GM12865 (cell line): ENCODE measurements at regions not wholly inside any gene's neighbourhood (a gene's known extent, or its start where the extent isn't known, plus 50 kb on each side); places are given as distances from the start of the nearest gene placed in this dataset.

Experiments
- DNase-seq: peaks from one replicate; pipeline ENCODE4 v3.0.0; 2010; ENCODE audit warnings: low read depth
- H3K4me3 ChIP-seq: 2 replicates; pipeline ENCODE4 v1.5.1; 2011; ENCODE audit warnings: mild to moderate bottlenecking, low read depth, low read length, control low read depth
- CTCF ChIP-seq: IDR thresholded peaks from 2 replicates; pipeline ENCODE4 v1.5.1; 2011; ENCODE audit warnings: low read length, control low read depth, low read depth, inconsistent platforms; ENCODE audit not compliant: insufficient read depth; ENCODE audit errors: missing control alignments

- no peak overlapping the region for H3K4me3 ChIP-seq
- DNase-seq, result no peak
- no peak for TF ChIP-seq CTCF
Observed at GRCh38 chr2:122218596-122218995, 463.1 kb downstream of the TSN start.

GRCh38 chr2:122219504-122219903 lies 464.1 kb downstream of the TSN start:
- no peak overlapping the region for H3K4me3 ChIP-seq
- DNase-seq, result no peak
- no peak for TF ChIP-seq CTCF

- DNase-seq, result no peak
- H3K4me3 ChIP-seq, result no peak overlapping the region
- TF ChIP-seq CTCF, result no peak
Observed at GRCh38 chr2:122221665-122222064, 466.2 kb downstream of the TSN start.

- no peak for DNase-seq
- no peak overlapping the region for H3K4me3 ChIP-seq
- no peak for TF ChIP-seq CTCF
Observed at GRCh38 chr2:122231296-122231695, 475.8 kb downstream of the TSN start.

GRCh38 chr2:122233372-122233771 lies 477.9 kb downstream of the TSN start:
- no peak for DNase-seq
- TF ChIP-seq CTCF, result no peak

GRCh38 chr2:122236152-122236874 lies 480.9 kb downstream of the TSN start:
- no peak for TF ChIP-seq CTCF
- no peak overlapping the region for H3K4me3 ChIP-seq
- DNase-seq, result no peak

More at GRCh38 chr2:122233372-122233771, 477.9 kb downstream of the TSN start:
- H3K4me3 ChIP-seq, result no peak overlapping the region

GRCh38 chr2:122236925-122237324 lies 481.5 kb downstream of the TSN start:
- no peak overlapping the region for H3K4me3 ChIP-seq
- DNase-seq, result no peak

More at GRCh38 chr2:122236925-122237324, 481.5 kb downstream of the TSN start:
- no peak for TF ChIP-seq CTCF
